Spinal cord (tissue), 9 donors: ENCODE measurements at regions not wholly inside any gene's neighbourhood (a gene's known extent, or its start where the extent isn't known, plus 50 kb on each side); places are given as distances from the start of the nearest gene placed in this dataset.
A peak's percentile ranks its signal among the peaks of the same experiment; 100 is the strongest.
"Not testable (repeated sequence)": the region's sequence is repeated elsewhere in the genome, so short reads cannot be mapped to it uniquely, and the experiment has no call there.

Experiments used
- DNase-seq, 6 donors: peaks; one replicate each; pipeline versions ENCODE4 v3.0.0 to v3.0.0-alpha.2; 2013 to 2015; ENCODE audit warnings: low spot score in 6 of 6, low read depth in 4 of 6
- H3K27ac ChIP-seq: one replicate; pipeline ENCODE4 v1.5.1; 2013; ENCODE audit warnings: low read depth, low read length, control low read depth
- H3K27me3 ChIP-seq: one replicate; pipeline ENCODE4 v1.6.1; 2013; ENCODE audit warnings: low read length; ENCODE audit not compliant: control insufficient read depth, insufficient read depth
- H3K36me3 ChIP-seq: one replicate; pipeline ENCODE4 v1.6.1; 2013; ENCODE audit warnings: low read length; ENCODE audit not compliant: control insufficient read depth, insufficient read depth
- H3K4me1 ChIP-seq: one replicate; pipeline ENCODE4 v1.6.1; 2013; ENCODE audit warnings: low read length; ENCODE audit not compliant: control insufficient read depth, insufficient read depth
- H3K4me3 ChIP-seq: one replicate; pipeline ENCODE4 v1.5.1; 2013; ENCODE audit warnings: low read depth, low read length, control low read depth
- H3K9me3 ChIP-seq: one replicate; pipeline ENCODE4 v1.6.1; 2013; ENCODE audit warnings: low read length; ENCODE audit not compliant: control insufficient read depth, insufficient read depth
- WGBS: methylation state at CpG from one replicate; pipeline ENCODE4 v1.1.5; 2013; ENCODE audit warnings: missing lambda C conversion rate; ENCODE audit not compliant: insufficient coverage; 5-methylcytosine and 5-hydroxymethylcytosine counted together
- donor health status: healthy.

GRCh38 chr13:64716936-64717335 is 2513.2 kb downstream of the PCDH9 start:
- H3K9me3 ChIP-seq = peaks cover 2% of the 10 kb centered on the region
- WGBS = 50% methylated on average over 1 of the region's 2 CpGs
- no peak overlapping the region for H3K27ac ChIP-seq
- H3K27me3 ChIP-seq = no peaks in the 10 kb centered on the region
- no peaks in the 10 kb centered on the region for H3K4me1 ChIP-seq
- no peak overlapping the region for H3K4me3 ChIP-seq
- H3K36me3 ChIP-seq = no peaks in the 10 kb centered on the region
- DNase-seq = no peak

DNA sequence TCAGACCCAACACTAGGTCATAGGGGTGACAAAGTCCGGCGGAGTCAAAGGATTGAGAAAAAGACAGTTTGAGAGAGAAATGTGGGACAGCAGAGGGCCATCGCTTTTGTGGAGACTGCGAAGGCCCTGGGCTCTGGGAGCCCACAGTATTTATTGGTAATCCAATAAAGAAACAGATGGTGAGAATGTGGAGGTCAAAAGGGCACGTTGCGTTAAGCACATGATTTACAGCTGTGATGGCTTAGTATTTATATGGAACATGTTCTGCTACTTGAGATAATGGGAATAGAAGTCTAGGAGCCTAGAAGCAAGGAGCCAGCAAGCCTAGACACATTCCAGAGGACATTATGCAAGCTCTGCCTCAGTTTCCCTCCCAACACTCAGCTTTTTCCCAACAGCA is 2521.1 kb downstream of the PCDH9 start:
- WGBS = 49% methylated on average over 4 of the region's 6 CpGs
- Histone ChIP-seq H3K36me3 (no peaks in the 10 kb centered on the region), H3K4me3 (no peak overlapping the region), H3K4me1 (no peaks in the 10 kb centered on the region), H3K9me3 (peaks cover 2% of the 10 kb centered on the region), H3K27me3 (no peaks in the 10 kb centered on the region), H3K27ac (no peak overlapping the region)
- no peak for DNase-seq

DNA sequence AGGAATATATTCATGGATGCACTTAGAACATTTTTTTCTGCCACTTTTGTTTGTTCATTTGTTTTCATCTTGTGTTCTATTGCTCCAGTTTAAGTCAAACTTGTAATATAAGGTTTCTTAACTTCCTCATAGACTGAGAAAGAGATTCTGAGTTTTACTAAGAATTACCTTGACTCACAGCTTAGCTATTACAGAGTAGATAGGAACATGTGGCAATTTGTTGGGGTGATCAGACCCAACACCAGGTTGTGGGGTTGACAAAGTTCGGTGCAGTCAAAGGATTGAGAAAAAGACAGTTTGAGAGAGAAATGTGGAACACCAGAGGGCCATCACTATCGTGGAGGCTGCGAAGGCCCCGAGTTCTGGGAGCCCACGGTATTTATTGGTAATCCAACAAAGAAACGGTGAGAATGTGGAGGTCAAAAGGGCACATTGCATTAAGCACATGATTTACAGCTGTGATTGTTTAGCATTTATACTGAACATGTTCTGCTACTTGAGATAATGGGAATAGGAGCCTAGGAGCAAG is 2526.0 kb downstream of the PCDH9 start:
- 56% methylated on average over 5 of the region's 6 CpGs for WGBS
- H3K4me3 ChIP-seq = no peak overlapping the region
- H3K36me3 ChIP-seq = no peaks in the 10 kb centered on the region
- H3K9me3 ChIP-seq = no peaks in the 10 kb centered on the region
- H3K4me1 ChIP-seq = no peaks in the 10 kb centered on the region
- H3K27ac ChIP-seq = no peak overlapping the region
- H3K27me3 ChIP-seq = no peaks in the 10 kb centered on the region
- DNase-seq = no peak

GRCh38 chr13:64697226-64697625 is 2532.9 kb downstream of the PCDH9 start:
- H3K27ac ChIP-seq = no peak overlapping the region
- peak in 1 of 6 donors; percentile 2 for DNase-seq
- no peaks in the 10 kb centered on the region for H3K4me1 ChIP-seq
- H3K36me3 ChIP-seq = no peaks in the 10 kb centered on the region
- H3K4me3 ChIP-seq = no peak overlapping the region
- H3K27me3 ChIP-seq = no peaks in the 10 kb centered on the region
- H3K9me3 ChIP-seq = no peaks in the 10 kb centered on the region
- 50% methylated on average over 1 of the region's 2 CpGs for WGBS

DNA sequence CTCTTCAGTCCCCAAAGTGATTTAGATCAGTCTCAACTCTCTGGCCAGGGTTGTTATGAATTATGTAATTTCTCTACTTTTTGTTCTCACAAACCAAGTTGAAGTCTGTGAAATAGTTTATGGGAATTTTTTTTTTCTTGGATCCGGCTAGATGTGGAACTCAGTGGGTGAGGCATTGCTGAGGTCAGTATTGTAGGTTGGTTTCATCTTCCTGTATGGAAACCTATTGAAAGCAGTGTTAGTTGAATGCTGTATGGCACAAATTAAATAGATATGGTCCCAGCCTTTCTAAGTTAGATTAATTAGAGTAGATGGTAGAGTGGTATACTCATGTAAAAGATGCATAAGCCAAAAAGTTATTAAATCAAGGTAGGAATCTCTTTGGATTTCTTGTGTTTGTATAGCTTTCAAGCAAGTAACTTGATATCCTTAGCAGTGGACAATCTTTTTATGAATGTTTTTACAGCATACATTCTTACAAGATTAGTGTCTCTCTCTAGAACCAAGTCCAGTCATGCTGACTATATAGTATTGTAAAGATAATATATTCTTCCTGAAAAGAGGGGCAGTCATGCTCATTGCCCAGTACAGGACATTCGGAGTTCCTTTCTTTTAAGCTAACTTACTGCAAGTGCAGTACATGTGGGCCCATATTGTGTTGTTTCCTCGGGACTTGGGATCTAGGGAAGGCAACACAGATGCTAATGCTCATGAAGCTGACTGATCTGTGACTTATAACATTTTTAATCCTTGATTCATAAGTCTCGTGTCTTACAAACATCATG is 2541.1 kb downstream of the PCDH9 start:
- Histone ChIP-seq H3K27me3 (no peaks in the 10 kb centered on the region), H3K4me1 (no peaks in the 10 kb centered on the region), H3K4me3 (no peak overlapping the region), H3K27ac (no peak overlapping the region), H3K36me3 (no peaks in the 10 kb centered on the region), H3K9me3 (no peaks in the 10 kb centered on the region)
- WGBS = 100% methylated on average over 1 of the region's 4 CpGs
- DNase-seq = no peak

- H3K36me3 ChIP-seq, H3K4me3 ChIP-seq, H3K9me3 ChIP-seq, H3K27me3 ChIP-seq, H3K4me1 ChIP-seq, H3K27ac ChIP-seq, DNase-seq: not testable (repeated sequence)
- WGBS = 100% methylated on average over 3 of the region's 4 CpGs
Measured at GRCh38 chr13:64686536-64686935, 2543.6 kb downstream of the PCDH9 start.

DNA sequence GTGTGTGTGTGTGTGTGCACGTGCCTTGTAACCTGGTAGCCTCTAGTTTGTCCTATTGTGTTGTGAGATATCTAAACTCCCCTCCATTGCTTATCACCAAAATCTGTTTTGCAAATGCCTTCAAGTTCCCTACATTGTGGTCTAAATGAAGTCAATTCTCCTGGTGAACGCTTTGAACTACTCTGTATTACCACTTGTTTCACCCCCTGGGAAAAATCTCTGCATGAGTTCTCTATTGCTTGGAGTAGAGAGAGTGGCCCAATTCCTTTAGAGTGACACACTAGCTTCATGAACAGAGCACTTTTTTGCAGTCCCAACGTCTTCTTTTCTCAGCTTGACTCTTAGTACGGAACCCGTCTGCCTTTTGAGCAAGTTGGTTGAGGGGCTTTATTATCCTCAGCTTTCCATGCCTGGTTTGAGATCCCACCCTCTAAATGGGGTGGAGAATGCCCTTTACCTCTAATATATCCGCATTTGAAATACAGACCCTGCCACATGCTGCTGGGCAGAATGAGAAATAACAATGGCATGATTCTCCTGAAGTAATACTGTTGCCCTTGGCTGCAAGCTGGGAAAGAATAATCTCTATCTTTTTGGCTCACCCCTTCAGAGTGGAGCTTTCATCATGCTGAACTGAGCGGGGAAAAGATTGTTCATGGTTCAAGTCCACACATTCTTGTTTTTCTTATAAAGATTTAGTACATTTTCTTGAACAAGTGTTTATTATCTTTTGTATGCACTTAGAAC is 2545.3 kb downstream of the PCDH9 start:
- Histone ChIP-seq H3K27me3 (no peaks in the 10 kb centered on the region), H3K9me3 (no peaks in the 10 kb centered on the region), H3K27ac (no peak overlapping the region), H3K36me3 (no peaks in the 10 kb centered on the region), H3K4me3 (no peak overlapping the region), H3K4me1 (no peaks in the 10 kb centered on the region)
- DNase-seq = peak in 1 of 6 donors; percentile 4
- WGBS = no CpG with 5 or more reads among the region's 7 CpGs

DNA sequence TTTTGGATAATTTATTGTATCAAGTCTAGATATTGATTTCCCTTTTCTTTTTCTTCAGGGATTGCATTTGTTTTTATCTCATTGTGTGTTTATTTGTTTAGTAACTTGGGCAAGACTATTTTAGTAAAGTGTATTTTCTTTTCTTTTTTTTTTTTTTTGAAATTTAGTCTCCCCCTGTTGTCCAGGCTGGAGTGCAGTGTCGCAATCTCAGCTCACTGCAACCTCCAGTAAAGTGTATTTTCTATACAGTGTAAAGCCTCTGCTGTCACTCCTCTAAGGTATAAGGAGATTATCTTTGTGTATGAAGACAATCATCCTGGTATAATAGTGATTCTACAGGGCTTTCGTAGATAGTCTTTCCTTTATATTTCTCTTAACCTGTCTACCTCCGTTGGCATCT is 2546.0 kb downstream of the PCDH9 start:
- Histone ChIP-seq H3K4me1 (no peaks in the 10 kb centered on the region), H3K27ac (no peak overlapping the region), H3K9me3 (no peaks in the 10 kb centered on the region), H3K36me3 (no peaks in the 10 kb centered on the region), H3K27me3 (no peaks in the 10 kb centered on the region), H3K4me3 (no peak overlapping the region)
- no peak for DNase-seq
- WGBS = no CpG with 5 or more reads among the region's 3 CpGs

DNA sequence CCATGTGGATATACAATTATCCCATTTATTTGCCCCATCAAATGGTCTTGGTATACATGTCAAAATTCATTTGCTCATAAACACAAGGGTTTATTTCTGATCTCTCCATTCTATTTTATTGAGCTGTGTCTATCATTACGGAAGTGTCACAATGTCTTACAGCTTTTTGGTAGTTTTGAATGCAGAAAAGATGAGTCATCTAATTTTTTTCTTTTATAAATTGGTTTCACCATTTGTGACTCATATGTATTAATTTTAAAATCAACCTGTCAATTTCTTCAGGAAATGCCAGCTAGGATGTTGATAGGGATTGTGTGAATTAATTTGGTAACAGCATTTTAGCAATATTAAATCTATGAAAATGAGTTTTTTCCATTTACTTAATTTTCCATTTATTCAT is 2549.4 kb downstream of the PCDH9 start:
- H3K36me3 ChIP-seq = no peaks in the 10 kb centered on the region
- no peak for DNase-seq
- no CpG with 5 or more reads among the region's 1 CpG for WGBS

More for the DNA sequence above, 2549.4 kb downstream of the PCDH9 start:
- Histone ChIP-seq H3K27me3 (no peaks in the 10 kb centered on the region), H3K9me3 (no peaks in the 10 kb centered on the region), H3K4me3 (no peak overlapping the region), H3K4me1 (no peaks in the 10 kb centered on the region), H3K27ac (no peak overlapping the region)
